ENCODE measurements at regions not wholly inside any gene's neighbourhood (a gene's known extent, or its start where the extent isn't known, plus 50 kb on each side); places are given as distances from the start of the nearest gene placed in this dataset.
"Not testable (repeated sequence)": the region's sequence is repeated elsewhere in the genome, so short reads cannot be mapped to it uniquely, and the experiment has no call there.

- BruUV-seq (replicated peaks): no TSS peak
- no peak for DNase-seq (ENCODE audit: unreplicated experiment)
- no peak overlapping the region for H3K4me3 Mint-ChIP-seq (ENCODE audit: unreplicated experiment)
- ChIA-PET POLR2A (no interaction called here), CTCF (no interaction called here)
- intact Hi-C loops (cut with micrococcal nuclease): no loop called here
- no peaks in the 10 kb centered on the region for H3K4me1 Mint-ChIP-seq (ENCODE audit: insufficient read depth, unreplicated experiment)
- no peak for TF ChIP-seq CTCF (IDR thresholded peaks at IDR 0.05; ENCODE audit: unreplicated experiment)
- no peaks in the 10 kb centered on the region for H3K9me3 Mint-ChIP-seq (ENCODE audit: unreplicated experiment)
- peaks cover 64% of the 10 kb centered on the region for H3K27me3 Mint-ChIP-seq (ENCODE audit: insufficient read depth, unreplicated experiment)
- H3K27ac Mint-ChIP-seq (ENCODE audit: low read depth, unreplicated experiment): no peak overlapping the region
- no peaks in the 10 kb centered on the region for H3K36me3 Mint-ChIP-seq (ENCODE audit: insufficient read depth, unreplicated experiment)
Observed at GRCh38 chr2:210860276-210860675, 303.9 kb downstream of the CPS1 start.

- H3K4me3 Mint-ChIP-seq (ENCODE audit: unreplicated experiment): no peak overlapping the region
- DNase-seq (ENCODE audit: unreplicated experiment): no peak
- H3K4me1 Mint-ChIP-seq (ENCODE audit: insufficient read depth, unreplicated experiment): no peaks in the 10 kb centered on the region
- H3K36me3 Mint-ChIP-seq (ENCODE audit: insufficient read depth, unreplicated experiment): no peaks in the 10 kb centered on the region
- CTCF ChIA-PET: interaction anchor here (0.6 kb wide), 1 partner anchor 22 kb away, joined by 3 read pairs; no protein-coding TSS in a partner anchor
- peaks cover 58% of the 10 kb centered on the region for H3K27me3 Mint-ChIP-seq (ENCODE audit: insufficient read depth, unreplicated experiment)
- TF ChIP-seq CTCF (IDR thresholded peaks at IDR 0.05; ENCODE audit: unreplicated experiment): no peak
- BruUV-seq (replicated peaks): no TSS peak
- H3K9me3 Mint-ChIP-seq (ENCODE audit: unreplicated experiment): no peaks in the 10 kb centered on the region
- intact Hi-C loops (cut with micrococcal nuclease): no loop called here
- POLR2A ChIA-PET: no interaction called here
- no peak overlapping the region for H3K27ac Mint-ChIP-seq (ENCODE audit: low read depth, unreplicated experiment)
Observed at GRCh38 chr2:210861038-210861665, 304.8 kb downstream of the CPS1 start.

GRCh38 chr2:210862283-210863065 is 306.1 kb downstream of the CPS1 start:
- intact Hi-C loops (cut with micrococcal nuclease): no loop called here
- BruUV-seq (replicated peaks): no TSS peak
- ChIA-PET POLR2A (no interaction called here), CTCF (interaction anchor here (0.7 kb wide), 1 partner anchor 358 kb away, joined by 3 read pairs; no protein-coding TSS in a partner anchor)
- Mint-ChIP-seq H3K4me1 (ENCODE audit: insufficient read depth, unreplicated experiment) (no peaks in the 10 kb centered on the region), H3K9me3 (ENCODE audit: unreplicated experiment) (no peaks in the 10 kb centered on the region), H3K36me3 (ENCODE audit: insufficient read depth, unreplicated experiment) (no peaks in the 10 kb centered on the region), H3K27me3 (ENCODE audit: insufficient read depth, unreplicated experiment) (peaks cover 58% of the 10 kb centered on the region), H3K4me3 (ENCODE audit: unreplicated experiment) (no peak overlapping the region), H3K27ac (ENCODE audit: low read depth, unreplicated experiment) (no peak overlapping the region)
- no peak for DNase-seq (ENCODE audit: unreplicated experiment)
- no peak for TF ChIP-seq CTCF (IDR thresholded peaks at IDR 0.05; ENCODE audit: unreplicated experiment)

- intact Hi-C loops (cut with micrococcal nuclease): no loop called here
- H3K36me3 Mint-ChIP-seq (ENCODE audit: insufficient read depth, unreplicated experiment): no peaks in the 10 kb centered on the region
- no peak for TF ChIP-seq CTCF (IDR thresholded peaks at IDR 0.05; ENCODE audit: unreplicated experiment)
- POLR2A ChIA-PET: interaction anchor here (0.7 kb wide), 1 partner anchor 215 kb away, joined by 3 read pairs; no protein-coding TSS in a partner anchor
- no TSS peak for BruUV-seq (replicated peaks)
- no peak overlapping the region for H3K27ac Mint-ChIP-seq (ENCODE audit: low read depth, unreplicated experiment)
- CTCF ChIA-PET: interaction anchor here (0.7 kb wide), 1 partner anchor 71 kb away, joined by 3 read pairs; no protein-coding TSS in a partner anchor
- no peak overlapping the region for H3K4me3 Mint-ChIP-seq (ENCODE audit: unreplicated experiment)
- no peaks in the 10 kb centered on the region for H3K4me1 Mint-ChIP-seq (ENCODE audit: insufficient read depth, unreplicated experiment)
- no peaks in the 10 kb centered on the region for H3K9me3 Mint-ChIP-seq (ENCODE audit: unreplicated experiment)
- peaks cover 58% of the 10 kb centered on the region for H3K27me3 Mint-ChIP-seq (ENCODE audit: insufficient read depth, unreplicated experiment)
- DNase-seq (ENCODE audit: unreplicated experiment): no peak
Observed at GRCh38 chr2:210863283-210863682, 306.9 kb downstream of the CPS1 start.

- intact Hi-C loops (cut with micrococcal nuclease); H3K27ac Mint-ChIP-seq (ENCODE audit: low read depth, unreplicated experiment); POLR2A ChIA-PET; H3K36me3 Mint-ChIP-seq (ENCODE audit: insufficient read depth, unreplicated experiment); CTCF ChIA-PET; DNase-seq (ENCODE audit: unreplicated experiment); BruUV-seq (replicated peaks); H3K4me1 Mint-ChIP-seq (ENCODE audit: insufficient read depth, unreplicated experiment); H3K9me3 Mint-ChIP-seq (ENCODE audit: unreplicated experiment); H3K4me3 Mint-ChIP-seq (ENCODE audit: unreplicated experiment): not testable (repeated sequence)
- H3K27me3 Mint-ChIP-seq (ENCODE audit: insufficient read depth, unreplicated experiment): peaks cover 28% of the 10 kb centered on the region
Observed at GRCh38 chr2:210871566-210871965, 315.2 kb downstream of the CPS1 start.

All from MCF 10A (cell line).